GM23338 (cell line): ENCODE measurements at regions not wholly inside any gene's neighbourhood (a gene's known extent, or its start where the extent isn't known, plus 50 kb on each side); places are given as distances from the start of the nearest gene placed in this dataset.

Source experiments
- ATAC-seq: fragments of 200-7000 bp; cut with Tn5 transposase; 3 replicates; pipeline ENCODE4 v1.9.1; 2020
- DNase-seq: peaks from one replicate; pipeline ENCODE4 v3.0.0-alpha.2; 2015; ENCODE audit warnings: low spot score
- H2AFZ ChIP-seq: fragments of 200-600 bp; sonication (generic); 2 replicates; pipeline ENCODE4 v1.8.0; 2016; ENCODE audit warnings: antibody characterized with exemption, mild to moderate bottlenecking, moderate library complexity
- H3F3A ChIP-seq: fragments of 200-600 bp; sonication (generic); replicated peaks from 2 replicates; pipeline ENCODE4 v1.8.0; 2017; ENCODE audit warnings: antibody characterized with exemption, mixed run types, low read depth
- H3K27ac ChIP-seq: fragments of 200-600 bp; sonication (generic); 2 replicates; pipeline ENCODE4 v1.6.1; 2016; ENCODE audit warnings: low read depth
- H3K27me3 ChIP-seq: fragments of 200-600 bp; sonication (generic); 2 replicates; pipeline ENCODE4 v1.8.0; 2016; ENCODE audit warnings: mild to moderate bottlenecking, mixed run types, moderate library complexity; ENCODE audit not compliant: insufficient read depth
- H3K36me3 ChIP-seq: fragments of 200-600 bp; sonication (generic); 2 replicates; pipeline ENCODE4 v1.8.0; 2016; ENCODE audit warnings: mild to moderate bottlenecking; ENCODE audit not compliant: insufficient read depth
- H3K4me1 ChIP-seq: fragments of 200-600 bp; sonication (generic); 2 replicates; pipeline ENCODE4 v1.8.0; 2016; ENCODE audit warnings: mild to moderate bottlenecking, moderate library complexity; ENCODE audit not compliant: insufficient read depth
- H3K4me2 ChIP-seq: fragments of 200-600 bp; sonication (generic); 2 replicates; pipeline ENCODE4 v1.7.1; 2017; ENCODE audit warnings: mixed run types
- H3K4me3 ChIP-seq: fragments of 200-600 bp; sonication (generic); 2 replicates; pipeline ENCODE4 v1.6.1; 2016; ENCODE audit warnings: mixed run types
- H3K79me2 ChIP-seq: fragments of 200-600 bp; sonication (generic); replicated peaks from 2 replicates; pipeline ENCODE4 v1.8.0; 2017; ENCODE audit warnings: mild to moderate bottlenecking; ENCODE audit not compliant: insufficient read depth
- H3K9me2 ChIP-seq: fragments of 200-600 bp; sonication (generic); 2 replicates; pipeline ENCODE4 v1.8.0; 2017; ENCODE audit not compliant: insufficient read depth
- H4K20me1 ChIP-seq: fragments of 200-600 bp; sonication (generic); replicated peaks from 2 replicates; pipeline ENCODE4 v1.8.0; 2017; ENCODE audit warnings: mild to moderate bottlenecking; ENCODE audit not compliant: insufficient read depth
- H3K27ac Mint-ChIP-seq: 2 replicates; pipeline ENCODE4 v1.8.0; 2020; ENCODE audit warnings: inconsistent platforms, mild to moderate bottlenecking, moderate library complexity, mixed read lengths
- H3K27me3 Mint-ChIP-seq: 3 replicates; pipeline ENCODE4 v1.8.0; 2022; ENCODE audit warnings: low read depth, mild to moderate bottlenecking, moderate library complexity, mixed read lengths, inconsistent platforms; ENCODE audit not compliant: insufficient read depth, poor library complexity
- H3K36me3 Mint-ChIP-seq: 3 replicates; pipeline ENCODE4 v1.8.0; 2021; ENCODE audit warnings: low read depth, mild to moderate bottlenecking, inconsistent platforms, moderate library complexity, mixed read lengths
- H3K4me1 Mint-ChIP-seq: 3 replicates; pipeline ENCODE4 v1.8.0; 2020; ENCODE audit warnings: mild to moderate bottlenecking, inconsistent platforms, mixed read lengths
- H3K4me3 Mint-ChIP-seq: 3 replicates; pipeline ENCODE4 v1.8.0; 2021; ENCODE audit warnings: moderate library complexity, mild to moderate bottlenecking, inconsistent platforms, mixed read lengths
- H3K9me3 Mint-ChIP-seq: 3 replicates; pipeline ENCODE4 v1.8.0; 2020; ENCODE audit warnings: moderate library complexity, mild to moderate bottlenecking, inconsistent platforms, mixed read lengths
- CREB1 ChIP-seq: fragments of 250-450 bp; sonication (Bioruptor Pico); IDR thresholded peaks from 2 replicates; pipeline ENCODE4 v1.5.0; 2020; ENCODE audit warnings: low read depth, mild to moderate bottlenecking, moderate library complexity
- ETS1 ChIP-seq: IDR thresholded peaks from 2 replicates; pipeline ENCODE4 v1.6.1; 2016; ENCODE audit warnings: antibody characterized with exemption
- EZH2 ChIP-seq: fragments of 200-600 bp; sonication (generic); IDR thresholded peaks from one replicate; pipeline ENCODE4 v1.8.0; 2017; ENCODE audit warnings: antibody characterized with exemption, mild to moderate bottlenecking, low read depth; ENCODE audit not compliant: unreplicated experiment
- EZH2phosphoT487 ChIP-seq: fragments of 200-600 bp; sonication (generic); IDR thresholded peaks from one replicate; pipeline ENCODE4 v1.8.1; 2018; ENCODE audit warnings: antibody characterized with exemption; ENCODE audit not compliant: unreplicated experiment
- JUNB ChIP-seq: IDR thresholded peaks from one replicate; pipeline ENCODE4 v1.6.1; 2016; ENCODE audit warnings: antibody characterized with exemption; ENCODE audit not compliant: unreplicated experiment
- NANOG ChIP-seq: IDR thresholded peaks from 2 replicates; pipeline ENCODE4 v1.6.1; 2016; ENCODE audit warnings: antibody characterized with exemption, borderline replicate concordance
- POLR2AphosphoS5 ChIP-seq: IDR thresholded peaks from 2 replicates; pipeline ENCODE4 v1.6.1; 2016; ENCODE audit warnings: antibody characterized with exemption, low read depth
- REST ChIP-seq: IDR thresholded peaks from one replicate; pipeline ENCODE4 v1.6.1; 2018; ENCODE audit warnings: antibody characterized with exemption; ENCODE audit not compliant: unreplicated experiment
- STAT1 ChIP-seq: IDR thresholded peaks from one replicate; pipeline ENCODE4 v1.6.1; 2016; ENCODE audit warnings: antibody characterized with exemption; ENCODE audit not compliant: unreplicated experiment
- ZNF114 ChIP-seq: fragments of 250-450 bp; sonication (Bioruptor Pico); IDR thresholded peaks from 2 replicates; pipeline ENCODE4 v1.5.0; 2020; ENCODE audit warnings: mild to moderate bottlenecking, moderate library complexity
- ZNF331 ChIP-seq: fragments of 250-450 bp; sonication (Bioruptor Pico); IDR thresholded peaks from 2 replicates; pipeline ENCODE4 v1.5.0; 2020; ENCODE audit warnings: low read depth, mild to moderate bottlenecking, moderate library complexity
- ZNF462 ChIP-seq: fragments of 250-450 bp; sonication (Bioruptor Pico); IDR thresholded peaks from 2 replicates; pipeline ENCODE4 v1.5.0; 2020; ENCODE audit warnings: mild to moderate bottlenecking, moderate library complexity
- TF ChIP-seq, protein P1 (sequence below), 2 experiments: fragments of 200-600 bp in 1 of 2; sonication (generic) in 1 of 2; conservative IDR thresholded peaks; 2 replicates each; pipeline versions ENCODE4 v1.5.1 to v1.6.1; 2016 to 2017; ENCODE audit warnings: antibody characterized with exemption in 2 of 2, low read depth in 2 of 2, mild to moderate bottlenecking in 2 of 2, moderate library complexity in 1 of 2

DNA sequence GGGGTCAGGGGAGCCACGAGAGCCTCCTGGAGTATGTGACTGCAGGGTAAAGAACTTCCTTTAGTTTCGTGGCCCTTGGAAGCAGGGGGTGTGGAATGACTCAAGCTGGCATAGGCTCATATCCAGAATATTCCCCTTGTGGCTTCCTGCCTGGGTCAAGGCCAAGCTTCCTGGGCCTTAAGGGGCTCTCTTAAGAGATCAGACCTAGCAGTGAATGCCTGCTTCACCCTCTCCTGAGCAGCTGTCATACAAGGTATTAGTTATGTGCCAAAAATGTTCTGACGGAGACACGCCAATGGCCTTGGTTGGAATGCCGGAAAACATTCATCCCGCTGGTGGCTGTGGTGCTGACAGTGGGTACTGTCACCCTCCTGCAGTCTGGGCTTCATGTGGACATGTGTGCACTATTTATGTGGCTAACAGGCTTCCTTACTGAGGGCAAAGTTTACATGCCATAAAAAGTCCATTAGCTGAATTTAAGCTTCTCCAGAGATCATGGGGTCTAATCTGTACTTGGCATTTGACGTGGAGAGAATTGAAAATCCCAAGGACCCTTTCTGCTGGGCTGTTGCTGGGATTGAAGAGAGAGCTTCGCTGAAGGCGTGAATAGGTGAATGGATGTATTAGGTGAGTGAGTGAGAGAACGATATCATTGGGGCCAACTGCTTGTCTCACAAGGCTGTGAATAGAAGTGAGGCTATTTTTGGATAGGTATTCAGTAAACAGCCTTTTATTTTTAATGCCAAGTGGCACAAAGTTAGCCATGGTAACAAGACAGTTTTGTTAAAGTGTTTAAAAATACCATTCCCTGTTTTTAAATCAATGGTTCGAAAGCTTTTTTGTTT lies 156.8 kb downstream of the MACROH2A1 start:
- no peaks in the 10 kb centered on the region; the same call in 2 of the 3 replicates for H3K36me3 Mint-ChIP-seq
- no peaks in the 10 kb centered on the region for H3K79me2 ChIP-seq
- H3K4me1 Mint-ChIP-seq: peaks cover 16% of the 10 kb centered on the region
- H3K9me3 Mint-ChIP-seq: no peaks in the 10 kb centered on the region
- H3K27ac ChIP-seq: no peak overlapping the region
- H3K4me3 Mint-ChIP-seq: no peak overlapping the region
- no peak overlapping the region for H3K4me2 ChIP-seq
- no peaks in the 10 kb centered on the region for H3F3A ChIP-seq
- H3K27me3 ChIP-seq: no peaks in the 10 kb centered on the region
- no peaks in the 10 kb centered on the region for H3K36me3 ChIP-seq
- H4K20me1 ChIP-seq: no peaks in the 10 kb centered on the region
- no peak overlapping the region for H3K27ac Mint-ChIP-seq
- ATAC-seq: no peak
- no peaks in the 10 kb centered on the region; the same call in 1 of the 2 replicates for H3K4me1 ChIP-seq
- no peak overlapping the region for H2AFZ ChIP-seq
- H3K27me3 Mint-ChIP-seq: peaks cover 22% of the 10 kb centered on the region
- no peak overlapping the region for H3K4me3 ChIP-seq
- DNase-seq: no peak
- no peaks in the 10 kb centered on the region for H3K9me2 ChIP-seq
- no peak for TF ChIP-seq ZNF331 (CRISPR knock-in tag)
- TF ChIP-seq REST: no peak
- TF ChIP-seq ZNF462 (CRISPR knock-in tag): no peak
- no peak for TF ChIP-seq EZH2
- no peak for TF ChIP-seq STAT1
- no peak for TF ChIP-seq CREB1 (CRISPR knock-in tag)
- TF ChIP-seq, protein P1, sequence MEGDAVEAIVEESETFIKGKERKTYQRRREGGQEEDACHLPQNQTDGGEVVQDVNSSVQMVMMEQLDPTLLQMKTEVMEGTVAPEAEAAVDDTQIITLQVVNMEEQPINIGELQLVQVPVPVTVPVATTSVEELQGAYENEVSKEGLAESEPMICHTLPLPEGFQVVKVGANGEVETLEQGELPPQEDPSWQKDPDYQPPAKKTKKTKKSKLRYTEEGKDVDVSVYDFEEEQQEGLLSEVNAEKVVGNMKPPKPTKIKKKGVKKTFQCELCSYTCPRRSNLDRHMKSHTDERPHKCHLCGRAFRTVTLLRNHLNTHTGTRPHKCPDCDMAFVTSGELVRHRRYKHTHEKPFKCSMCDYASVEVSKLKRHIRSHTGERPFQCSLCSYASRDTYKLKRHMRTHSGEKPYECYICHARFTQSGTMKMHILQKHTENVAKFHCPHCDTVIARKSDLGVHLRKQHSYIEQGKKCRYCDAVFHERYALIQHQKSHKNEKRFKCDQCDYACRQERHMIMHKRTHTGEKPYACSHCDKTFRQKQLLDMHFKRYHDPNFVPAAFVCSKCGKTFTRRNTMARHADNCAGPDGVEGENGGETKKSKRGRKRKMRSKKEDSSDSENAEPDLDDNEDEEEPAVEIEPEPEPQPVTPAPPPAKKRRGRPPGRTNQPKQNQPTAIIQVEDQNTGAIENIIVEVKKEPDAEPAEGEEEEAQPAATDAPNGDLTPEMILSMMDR (conservative IDR thresholded peaks at IDR 0.05; ENCODE audit: low read depth in 2 of 2): no peak
- TF ChIP-seq NANOG: no peak
- TF ChIP-seq EZH2phosphoT487: no peak
- TF ChIP-seq JUNB: no peak
- TF ChIP-seq ZNF114 (CRISPR knock-in tag): no peak
- no peak for TF ChIP-seq POLR2AphosphoS5
- no peak for TF ChIP-seq ETS1
